CD4-positive, alpha-beta T cell treated with Interleukin-17A for 1 hour (primary cell): ENCODE measurements at regions not wholly inside any gene's neighbourhood (a gene's known extent, or its start where the extent isn't known, plus 50 kb on each side); places are given as distances from the start of the nearest gene placed in this dataset.

ENCODE experiments used
- DNase-seq: peaks from one replicate; pipeline ENCODE4 v3.0.0-alpha.2; 2020

- no peak for DNase-seq
Observed at GRCh38 chr11:105553025-105553424, 56.8 kb upstream of the GRIA4 start.

- DNase-seq = no peak
Observed at GRCh38 chr11:105548359-105548758, 61.5 kb upstream of the GRIA4 start.

GRCh38 chr11:105538588-105538987, 71.3 kb upstream of the GRIA4 start:
- no peak for DNase-seq

GRCh38 chr11:105537531-105537930, 72.3 kb upstream of the GRIA4 start:
- DNase-seq = no peak

- no peak for DNase-seq
Observed at GRCh38 chr11:105524286-105524685, 85.6 kb upstream of the GRIA4 start.

- DNase-seq = no peak
Observed at GRCh38 chr11:105520706-105521345, 89.0 kb upstream of the GRIA4 start.

- DNase-seq = no peak
Observed at GRCh38 chr11:105507496-105508254, 102.2 kb upstream of the GRIA4 start.

GRCh38 chr11:105492010-105492409, 117.9 kb upstream of the GRIA4 start:
- no peak for DNase-seq

GRCh38 chr11:105491394-105491793, 118.5 kb upstream of the GRIA4 start:
- DNase-seq = no peak

GRCh38 chr11:105490333-105490732, 119.5 kb upstream of the GRIA4 start:
- no peak for DNase-seq

- DNase-seq = no peak
Observed at GRCh38 chr11:105489446-105489845, 120.4 kb upstream of the GRIA4 start.

GRCh38 chr11:105486929-105487328, 122.9 kb upstream of the GRIA4 start:
- no peak for DNase-seq

GRCh38 chr11:105469931-105470330, 139.9 kb upstream of the GRIA4 start:
- DNase-seq = no peak

- DNase-seq = no peak
Observed at GRCh38 chr11:105468154-105468553, 141.7 kb upstream of the GRIA4 start.

GRCh38 chr11:105466582-105467228, 143.2 kb upstream of the GRIA4 start:
- DNase-seq = no peak

GRCh38 chr11:105458071-105458470, 151.8 kb upstream of the GRIA4 start:
- DNase-seq = no peak

- no peak for DNase-seq
Observed at GRCh38 chr11:105456950-105457349, 152.9 kb upstream of the GRIA4 start.

GRCh38 chr11:105449100-105449734, 160.7 kb upstream of the GRIA4 start:
- no peak for DNase-seq

GRCh38 chr11:105448703-105449079, 161.2 kb upstream of the GRIA4 start:
- DNase-seq = no peak

- DNase-seq = no peak
Observed at GRCh38 chr11:105447936-105448702, 161.8 kb upstream of the GRIA4 start.

- DNase-seq = no peak
Observed at GRCh38 chr11:105443623-105444022, 166.2 kb upstream of the GRIA4 start.

- DNase-seq = no peak
Observed at GRCh38 chr11:105432241-105432995, 177.5 kb upstream of the GRIA4 start.
